GM21619 (cell line): ENCODE measurements at regions not wholly inside any gene's neighbourhood (a gene's known extent, or its start where the extent isn't known, plus 50 kb on each side); places are given as distances from the start of the nearest gene placed in this dataset.

Source experiments
- ATAC-seq: cut with Tn5 transposase; IDR thresholded peaks from one replicate; pipeline ENCODE4 v1.9.1; 2021; ENCODE audit not compliant: unreplicated experiment

- ATAC-seq = no peak
Observed at GRCh38 chr3:25300141-25300540, 127.9 kb upstream of the RARB start.

DNA sequence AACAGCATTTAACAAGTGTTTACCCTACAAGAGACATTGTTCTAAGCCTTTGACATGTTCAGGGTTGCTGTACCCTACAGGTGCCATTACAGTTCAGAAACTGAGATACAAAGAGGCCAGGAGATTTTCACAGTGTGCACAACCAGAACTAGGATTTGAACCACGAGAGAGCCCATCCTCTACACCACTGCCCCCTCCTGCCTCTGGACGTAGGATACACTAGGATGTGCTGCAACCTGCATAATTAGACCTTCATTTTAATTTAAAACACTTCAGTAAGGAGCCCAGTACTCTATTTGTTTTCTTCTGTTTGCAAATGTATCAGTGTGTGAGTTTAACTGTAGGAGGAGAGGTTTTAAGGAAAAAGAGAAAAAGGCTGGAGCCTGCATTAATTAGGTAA lies 123.1 kb upstream of the RARB start:
- no peak for ATAC-seq

DNA sequence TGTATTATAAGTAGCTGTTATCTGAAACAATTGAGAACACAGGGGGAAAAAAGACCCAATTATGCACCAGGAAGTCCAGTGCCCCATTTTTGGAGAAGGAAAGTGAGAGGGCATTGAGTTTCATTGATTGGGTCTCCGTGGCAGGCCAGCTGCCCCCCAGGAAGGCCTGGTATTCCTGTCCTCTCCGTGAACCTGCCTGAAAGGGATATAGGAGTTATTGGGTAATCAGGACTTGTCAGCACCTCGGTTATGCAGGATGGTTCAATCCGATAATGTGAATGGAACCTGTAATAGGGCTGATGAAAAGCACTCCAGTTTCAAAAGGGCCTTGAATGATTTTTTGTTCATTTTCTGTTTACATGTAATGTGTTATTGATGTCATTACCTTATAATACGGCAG lies 122.0 kb upstream of the RARB start:
- ATAC-seq = no peak

GRCh38 chr3:25306705-25307104 lies 121.4 kb upstream of the RARB start:
- ATAC-seq = no peak

DNA sequence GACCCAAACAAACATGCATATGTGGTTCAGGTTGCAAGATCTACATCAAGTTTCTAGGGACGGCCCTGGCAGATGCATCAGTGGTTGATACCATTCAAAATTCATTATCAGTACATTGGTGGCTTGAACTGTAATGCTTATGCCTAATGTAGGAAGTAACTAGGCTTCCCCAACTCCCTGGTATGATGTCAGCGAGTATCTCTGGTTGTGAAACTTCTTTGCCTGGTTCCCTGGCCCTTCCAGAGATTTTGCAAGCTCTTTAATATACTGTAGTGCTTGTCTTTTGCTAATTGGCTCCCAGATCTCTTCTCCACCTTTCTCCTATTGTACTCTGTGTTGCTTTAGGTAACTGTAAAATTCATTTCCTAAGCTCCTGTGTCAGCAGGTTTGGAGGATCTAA lies 114.8 kb upstream of the RARB start:
- ATAC-seq = no peak

- no peak for ATAC-seq
Observed at GRCh38 chr3:25324954-25325655, 103.0 kb upstream of the RARB start.

GRCh38 chr3:25335356-25335755 lies 92.7 kb upstream of the RARB start:
- ATAC-seq = no peak

GRCh38 chr3:25338158-25338725 lies 89.8 kb upstream of the RARB start:
- no peak for ATAC-seq

- no peak for ATAC-seq
Observed at GRCh38 chr3:25339225-25339624, 88.8 kb upstream of the RARB start.

DNA sequence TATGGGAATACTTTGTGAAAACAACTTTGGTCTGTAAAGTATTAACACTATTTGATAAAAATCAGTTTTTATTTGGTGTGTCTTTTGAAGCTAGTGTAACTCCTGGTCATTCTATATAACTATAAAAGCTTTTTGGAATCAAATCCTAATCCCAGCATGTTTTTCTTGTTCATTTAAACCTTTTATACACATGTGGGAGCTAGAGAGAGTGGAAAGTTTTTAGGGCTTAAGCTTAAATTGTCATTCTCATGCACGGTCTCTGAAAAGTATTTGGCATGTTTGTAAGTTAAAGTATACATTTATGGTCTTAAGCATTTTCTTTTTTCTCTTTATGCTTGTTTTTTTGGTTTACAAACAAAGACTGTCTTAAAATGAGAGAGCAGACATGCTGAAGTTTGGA lies 83.4 kb upstream of the RARB start:
- ATAC-seq = no peak

DNA sequence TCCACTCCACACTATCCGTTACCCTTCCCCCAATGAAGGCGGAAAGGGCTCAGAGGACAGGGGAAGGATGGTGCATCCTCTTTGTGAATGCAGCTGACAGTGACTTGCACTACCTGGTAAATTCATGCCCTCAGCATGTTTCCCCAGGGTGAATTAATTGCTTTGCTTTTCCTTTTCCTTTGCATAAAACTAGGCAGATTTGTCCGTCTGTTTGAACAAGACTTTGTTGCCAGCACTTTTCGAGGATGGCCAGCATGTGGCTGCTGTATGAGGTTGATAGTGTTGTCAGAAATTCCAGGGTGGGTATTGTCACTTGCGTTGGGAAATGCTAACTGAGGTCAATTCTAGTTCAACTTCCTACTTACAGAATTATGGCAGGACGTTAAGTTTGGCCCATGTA lies 79.0 kb upstream of the RARB start:
- ATAC-seq = no peak

DNA sequence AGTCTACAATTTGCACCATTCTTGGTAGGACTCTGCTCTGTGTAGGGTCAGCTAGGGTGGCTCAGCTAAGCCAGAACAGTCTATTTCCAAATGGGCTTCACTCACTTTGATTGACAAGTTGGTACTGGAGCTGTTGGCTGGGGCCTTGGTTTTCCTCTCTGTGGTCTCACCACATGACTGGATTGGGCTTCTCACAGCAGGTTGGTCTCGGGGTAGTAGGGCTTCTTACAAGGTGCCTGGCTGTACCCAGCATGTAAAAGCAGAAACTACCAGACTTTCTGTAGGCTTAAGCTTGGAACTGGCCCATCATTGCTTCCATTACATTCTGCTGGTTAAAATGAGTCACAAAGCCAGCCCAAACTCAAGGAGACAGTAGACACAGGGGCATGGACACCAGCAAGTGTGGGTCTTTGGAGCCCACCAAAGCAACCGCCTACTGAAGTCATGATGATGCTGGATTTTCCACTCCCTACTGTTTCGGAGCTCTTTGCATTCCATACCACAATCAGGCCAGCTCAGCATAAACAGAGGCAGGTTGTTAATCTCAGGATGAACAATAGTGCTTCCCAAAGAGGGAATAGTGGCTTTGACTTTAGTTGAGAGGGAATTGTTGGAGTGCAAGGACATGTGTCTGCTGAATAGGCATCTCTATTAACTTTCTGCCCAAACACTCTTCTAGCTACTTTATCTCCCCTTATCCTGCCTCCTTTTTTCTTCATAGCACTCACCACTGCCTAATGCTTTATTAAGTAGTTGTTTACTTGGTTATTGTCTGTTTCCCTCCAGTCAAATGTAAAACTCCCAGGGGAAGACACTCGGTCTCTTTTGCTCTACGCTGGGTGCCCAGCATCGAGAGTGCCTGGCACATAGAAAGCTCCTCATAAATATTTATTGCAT lies 78.0 kb upstream of the RARB start:
- no peak for ATAC-seq

DNA sequence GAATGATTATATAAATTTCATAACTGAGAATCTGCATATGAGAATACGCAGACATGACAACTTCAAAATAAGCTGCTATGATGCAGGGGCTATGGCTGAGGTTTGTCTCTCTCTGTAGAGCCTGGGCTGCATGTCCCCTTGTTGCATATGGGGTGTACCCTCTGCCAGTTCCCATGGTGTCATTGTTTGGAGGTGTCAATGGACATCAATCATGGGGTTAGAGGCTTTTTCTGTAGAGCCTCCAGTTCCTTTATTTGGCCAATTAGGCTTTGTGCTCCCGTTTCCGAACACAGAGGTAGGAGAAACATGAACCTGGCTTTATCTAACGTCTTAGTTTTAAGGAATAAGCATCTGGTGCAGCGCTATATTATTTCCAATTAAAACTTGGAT lies 77.3 kb upstream of the RARB start:
- no peak for ATAC-seq

DNA sequence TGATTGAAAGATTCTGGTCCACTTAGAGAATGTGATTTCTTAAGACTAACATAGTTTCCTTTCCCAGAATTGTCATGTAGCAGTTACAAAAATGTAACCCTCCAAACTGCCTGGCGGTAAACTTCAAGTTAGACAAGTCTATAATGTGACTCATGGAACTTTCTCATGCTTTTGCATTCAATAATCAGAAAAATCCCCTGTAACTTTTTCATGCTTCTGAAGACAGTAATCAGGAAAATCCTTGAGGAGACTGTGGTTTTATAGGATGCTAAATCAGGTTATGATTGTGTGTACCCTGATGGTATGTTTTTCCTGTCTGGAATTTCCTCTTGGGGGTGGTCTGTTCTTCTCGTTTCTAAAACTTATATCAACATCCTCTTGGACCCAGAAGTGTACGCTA lies 74.0 kb upstream of the RARB start:
- ATAC-seq = no peak

GRCh38 chr3:25355034-25355885 lies 72.8 kb upstream of the RARB start:
- ATAC-seq = no peak

GRCh38 chr3:25355998-25356397 lies 72.1 kb upstream of the RARB start:
- no peak for ATAC-seq

DNA sequence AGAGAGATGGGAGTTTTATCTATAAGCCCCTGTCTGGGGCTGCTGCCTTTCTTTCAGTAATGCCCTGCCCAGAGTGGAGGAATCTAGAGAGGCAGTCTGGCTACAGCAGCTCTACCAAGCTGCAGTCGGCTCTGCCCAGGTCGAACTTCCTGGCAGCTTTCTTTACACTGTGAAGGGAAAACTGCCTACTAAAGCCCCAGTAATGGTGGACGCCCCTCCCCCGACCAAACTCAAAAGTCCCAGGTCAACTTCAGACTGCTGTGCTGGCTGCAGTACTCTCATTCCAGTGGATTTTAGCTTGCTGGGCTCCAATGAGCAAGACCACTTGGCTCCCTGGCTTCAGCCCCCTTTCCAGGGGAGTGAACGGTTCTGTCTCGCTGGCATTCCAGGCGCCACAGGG lies 65.9 kb upstream of the RARB start:
- ATAC-seq = no peak

DNA sequence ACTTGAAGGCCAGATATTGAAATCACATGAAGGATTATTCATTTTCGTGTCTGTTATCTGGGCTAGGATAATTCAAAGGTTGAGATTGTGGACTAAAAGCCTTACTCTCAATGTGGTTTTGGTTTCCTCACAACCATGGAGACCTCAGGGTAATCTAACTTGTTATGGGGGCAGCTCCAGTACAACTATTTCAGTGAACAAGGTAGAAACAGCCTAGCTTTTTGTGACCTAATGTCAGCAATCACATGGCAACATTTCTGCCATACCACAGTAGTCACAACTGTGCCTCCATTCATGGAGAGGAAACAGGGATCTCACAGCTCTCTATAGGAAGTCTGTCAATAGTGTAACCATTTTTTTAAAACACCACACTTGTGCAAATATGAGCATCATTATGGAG lies 62.4 kb upstream of the RARB start:
- no peak for ATAC-seq

GRCh38 chr3:25367025-25367424 lies 61.0 kb upstream of the RARB start:
- no peak for ATAC-seq

DNA sequence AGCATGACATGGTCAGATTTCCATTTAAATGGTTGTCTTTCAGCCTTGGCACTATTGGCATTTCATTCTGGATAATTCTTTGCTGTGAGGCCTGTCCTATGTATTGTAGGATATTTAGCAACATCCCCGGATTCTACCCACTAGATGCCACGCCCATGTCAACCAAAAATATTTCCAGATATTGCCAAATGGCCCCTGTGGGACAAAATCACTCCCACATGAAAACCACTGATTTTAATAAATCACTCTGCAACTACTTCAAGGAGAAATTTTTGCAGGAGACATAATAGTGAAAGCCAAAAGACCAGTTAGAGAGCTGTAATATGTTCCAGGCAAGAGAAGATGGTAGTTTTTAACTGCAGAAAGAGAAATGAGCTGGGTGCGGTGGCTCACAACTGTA lies 55.9 kb upstream of the RARB start:
- no peak for ATAC-seq

DNA sequence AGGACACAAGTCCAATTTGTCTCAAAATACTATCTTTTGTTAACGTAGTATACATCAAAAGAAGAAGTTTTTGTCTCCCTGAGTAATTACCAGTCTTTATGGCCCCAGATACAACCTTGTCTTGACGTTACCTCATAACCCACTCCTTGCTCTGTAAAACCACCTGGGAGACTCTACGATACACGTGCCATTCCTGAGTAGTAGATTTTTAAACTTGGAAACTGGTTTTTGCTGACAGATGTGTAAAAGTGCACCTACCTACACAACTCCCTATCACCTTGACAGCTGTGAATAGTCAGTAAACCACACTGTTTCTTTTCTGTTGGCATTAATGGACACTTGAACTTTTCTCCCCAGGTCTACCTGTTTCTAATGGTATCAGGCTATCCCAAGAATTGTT lies 51.7 kb upstream of the RARB start:
- no peak for ATAC-seq
